OCI-LY7 (cell line): ENCODE measurements at regions not wholly inside any gene's neighbourhood (a gene's known extent, or its start where the extent isn't known, plus 50 kb on each side); places are given as distances from the start of the nearest gene placed in this dataset.

ENCODE experiments used
- EZH2phosphoT487 ChIP-seq: fragments of 200-600 bp; sonication (generic); IDR thresholded peaks from 2 replicates; pipeline ENCODE4 v1.6.1; 2018; ENCODE audit warnings: low read depth, borderline replicate concordance, mild to moderate bottlenecking, mixed run types, antibody characterized with exemption, low read length, moderate library complexity, mixed read lengths
- TF ChIP-seq, protein P1 (sequence below): fragments of 200-600 bp; sonication (generic); conservative IDR thresholded peaks from 2 replicates; pipeline ENCODE4 v1.5.1; 2014; ENCODE audit warnings: mild to moderate bottlenecking, antibody characterized with exemption, low read length, moderate library complexity, mixed read lengths

DNA sequence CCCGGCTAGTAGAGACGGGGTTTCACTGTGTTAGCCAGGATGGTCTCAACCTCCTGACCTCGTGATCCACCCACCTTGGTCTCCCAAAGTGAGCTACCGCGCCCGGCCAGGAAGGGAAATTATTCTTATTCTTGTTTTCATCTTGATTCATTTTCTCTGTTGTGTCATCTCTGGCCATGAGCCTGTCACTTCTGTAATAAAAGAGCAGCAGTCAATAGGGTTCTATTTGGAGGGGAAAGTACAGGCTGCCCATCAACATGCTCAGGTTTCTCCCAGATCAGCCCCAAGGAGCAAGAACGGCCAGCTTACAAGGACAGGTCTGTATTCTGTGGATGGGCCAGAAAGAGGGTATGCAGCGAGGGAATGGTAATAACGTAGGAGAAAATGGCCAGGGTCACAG is 345.0 kb downstream of the PREX1 start:
- TF ChIP-seq, protein P1, sequence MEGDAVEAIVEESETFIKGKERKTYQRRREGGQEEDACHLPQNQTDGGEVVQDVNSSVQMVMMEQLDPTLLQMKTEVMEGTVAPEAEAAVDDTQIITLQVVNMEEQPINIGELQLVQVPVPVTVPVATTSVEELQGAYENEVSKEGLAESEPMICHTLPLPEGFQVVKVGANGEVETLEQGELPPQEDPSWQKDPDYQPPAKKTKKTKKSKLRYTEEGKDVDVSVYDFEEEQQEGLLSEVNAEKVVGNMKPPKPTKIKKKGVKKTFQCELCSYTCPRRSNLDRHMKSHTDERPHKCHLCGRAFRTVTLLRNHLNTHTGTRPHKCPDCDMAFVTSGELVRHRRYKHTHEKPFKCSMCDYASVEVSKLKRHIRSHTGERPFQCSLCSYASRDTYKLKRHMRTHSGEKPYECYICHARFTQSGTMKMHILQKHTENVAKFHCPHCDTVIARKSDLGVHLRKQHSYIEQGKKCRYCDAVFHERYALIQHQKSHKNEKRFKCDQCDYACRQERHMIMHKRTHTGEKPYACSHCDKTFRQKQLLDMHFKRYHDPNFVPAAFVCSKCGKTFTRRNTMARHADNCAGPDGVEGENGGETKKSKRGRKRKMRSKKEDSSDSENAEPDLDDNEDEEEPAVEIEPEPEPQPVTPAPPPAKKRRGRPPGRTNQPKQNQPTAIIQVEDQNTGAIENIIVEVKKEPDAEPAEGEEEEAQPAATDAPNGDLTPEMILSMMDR, result no peak
- TF ChIP-seq EZH2phosphoT487, result no peak
